HFF-Myc (cell line): ENCODE measurements at regions not wholly inside any gene's neighbourhood (a gene's known extent, or its start where the extent isn't known, plus 50 kb on each side); places are given as distances from the start of the nearest gene placed in this dataset.
"Not testable (repeated sequence)": the region's sequence is repeated elsewhere in the genome, so short reads cannot be mapped to it uniquely, and the experiment has no call there.

Source experiments
- DNase-seq: peaks from one replicate; pipeline ENCODE4 v3.0.0-alpha.2; 2011; ENCODE audit warnings: low read depth; ENCODE audit errors: extremely low read depth
- H3K4me3 ChIP-seq: replicated peaks from 2 replicates; pipeline ENCODE4 v1.5.1; 2011; ENCODE audit warnings: low read depth, mild to moderate bottlenecking, control low read depth, low read length
- CTCF ChIP-seq: IDR thresholded peaks from 2 replicates; pipeline ENCODE4 v1.5.1; 2012; ENCODE audit warnings: mild to moderate bottlenecking, low read depth, low read length, control low read depth; ENCODE audit errors: missing control alignments

- DNase-seq, result no peak
- H3K4me3 ChIP-seq, result no peak overlapping the region
- TF ChIP-seq CTCF, result no peak
Observed at GRCh38 chr16:60166111-60166510, 1432.0 kb upstream of the GOT2 start.

- H3K4me3 ChIP-seq, result no peak overlapping the region
- TF ChIP-seq CTCF, result no peak
- DNase-seq, result no peak
Observed at GRCh38 chr16:60151987-60152386, 1417.9 kb upstream of the GOT2 start.

- no peak for TF ChIP-seq CTCF
- DNase-seq, result no peak
- H3K4me3 ChIP-seq, result no peak overlapping the region
Observed at GRCh38 chr16:60150907-60151306, 1416.8 kb upstream of the GOT2 start.

- TF ChIP-seq CTCF, result no peak
- no peak for DNase-seq
- H3K4me3 ChIP-seq, result no peak overlapping the region
Observed at GRCh38 chr16:60143348-60143705, 1409.2 kb upstream of the GOT2 start.

- DNase-seq, result no peak
- no peak overlapping the region for H3K4me3 ChIP-seq
- TF ChIP-seq CTCF, result no peak
Observed at GRCh38 chr16:60142619-60143347, 1408.7 kb upstream of the GOT2 start.

- DNase-seq, result no peak
- H3K4me3 ChIP-seq, result no peak overlapping the region
- no peak for TF ChIP-seq CTCF
Observed at GRCh38 chr16:60137891-60138290, 1403.8 kb upstream of the GOT2 start.

GRCh38 chr16:60127196-60127595, 1393.1 kb upstream of the GOT2 start:
- DNase-seq, result no peak
- no peak for TF ChIP-seq CTCF
- no peak overlapping the region for H3K4me3 ChIP-seq

GRCh38 chr16:60126115-60126514, 1392.0 kb upstream of the GOT2 start:
- not testable (repeated sequence) for DNase-seq, H3K4me3 ChIP-seq
